HEK293 (cell line): ENCODE measurements at regions not wholly inside any gene's neighbourhood (a gene's known extent, or its start where the extent isn't known, plus 50 kb on each side); places are given as distances from the start of the nearest gene placed in this dataset.

Source experiments
- CTCF ChIA-PET: fragments of 350-600 bp; formaldehyde crosslinking; extraction: SDS; loops from one replicate; lab custom pipeline; 2021; ENCODE audit warnings: antibody characterized with exemption; lab: Yijun Ruan, JAX
- POLR2A ChIA-PET: fragments of 300-600 bp; formaldehyde crosslinking; extraction: SDS; loops from one replicate; lab custom pipeline; 2020; ENCODE audit warnings: antibody characterized with exemption, inconsistent platforms; lab: Yijun Ruan, JAX
- H3K27ac ChIP-seq: fragments of 200-500 bp; sonication (Bioruptor generic); 2 replicates; pipeline ENCODE4 v1.5.1; 2014; ENCODE audit warnings: low read depth, low read length, control low read depth, inconsistent platforms; ENCODE audit errors: extremely low read depth
- H3K36me3 ChIP-seq, 2 experiments: fragments of 200-500 bp in 1 of 2; sonication (Bioruptor generic) in 1 of 2; 1 replicate in 1 of 2; 2 replicates in 1 of 2; pipeline ENCODE4 v1.5.1; 2014 to 2017; ENCODE audit warnings: inconsistent platforms in 2 of 2, low read length in 2 of 2; ENCODE audit not compliant: control insufficient read depth in 2 of 2, insufficient read depth in 1 of 2
- H3K4me1 ChIP-seq: fragments of 200-500 bp; sonication (Bioruptor generic); 2 replicates; pipeline ENCODE4 v1.5.1; 2014; ENCODE audit warnings: mild to moderate bottlenecking, low read length, inconsistent platforms; ENCODE audit not compliant: control insufficient read depth, insufficient read depth
- H3K4me3 ChIP-seq: 2 replicates; pipeline ENCODE4 v1.5.1; 2011; ENCODE audit warnings: low read depth, mild to moderate bottlenecking, control low read depth, low read length, moderate library complexity
- H3K9me3 ChIP-seq: fragments of 200-500 bp; sonication (Bioruptor generic); 2 replicates; pipeline ENCODE4 v1.5.1; 2014; ENCODE audit warnings: low read depth, low read length, inconsistent platforms; ENCODE audit not compliant: control insufficient read depth, insufficient read depth
- INSM2 ChIP-seq: fragments of 450-650 bp; formaldehyde crosslinking; IDR thresholded peaks from 2 replicates; pipeline ENCODE4 v1.5.1; 2016; ENCODE audit warnings: missing biosample characterization, missing genetic modification characterization
- KLF7 ChIP-seq: fragments of 450-650 bp; formaldehyde crosslinking; IDR thresholded peaks from 2 replicates; pipeline ENCODE4 v1.5.1; 2016; ENCODE audit warnings: missing biosample characterization, missing genetic modification characterization, borderline replicate concordance
- KLF8 ChIP-seq: fragments of 450-650 bp; formaldehyde crosslinking; IDR thresholded peaks from 2 replicates; pipeline ENCODE4 v1.5.1; 2016; ENCODE audit warnings: missing biosample characterization, missing genetic modification characterization
- PATZ1 ChIP-seq: fragments of 450-650 bp; formaldehyde crosslinking; IDR thresholded peaks from 2 replicates; pipeline ENCODE4 v1.5.1; 2016; ENCODE audit warnings: missing biosample characterization, missing genetic modification characterization
- SCRT1 ChIP-seq: fragments of 450-650 bp; formaldehyde crosslinking; IDR thresholded peaks from 2 replicates; pipeline ENCODE4 v1.5.1; 2016; ENCODE audit warnings: missing biosample characterization, missing genetic modification characterization, borderline replicate concordance
- SP3 ChIP-seq: fragments of 450-650 bp; formaldehyde crosslinking; IDR thresholded peaks from 2 replicates; pipeline ENCODE4 v1.5.1; 2016; ENCODE audit warnings: missing biosample characterization, missing genetic modification characterization
- TCF7L2 ChIP-seq: IDR thresholded peaks from 2 replicates; pipeline ENCODE4 v1.6.1; 2011; ENCODE audit warnings: low read depth, mild to moderate bottlenecking, inconsistent platforms, low read length, moderate library complexity, borderline replicate concordance
- ZBTB48 ChIP-seq: fragments of 450-650 bp; formaldehyde crosslinking; IDR thresholded peaks from 2 replicates; pipeline ENCODE4 v1.5.1; 2016; ENCODE audit warnings: missing biosample characterization, missing genetic modification characterization
- ZNF10 ChIP-seq: fragments of 450-650 bp; formaldehyde crosslinking; IDR thresholded peaks from 2 replicates; pipeline ENCODE4 v1.5.1; 2017; ENCODE audit warnings: missing biosample characterization, missing genetic modification characterization
- ZNF174 ChIP-seq: fragments of 450-650 bp; formaldehyde crosslinking; IDR thresholded peaks from 2 replicates; pipeline ENCODE4 v1.5.0; 2017; ENCODE audit warnings: missing biosample characterization, mild to moderate bottlenecking, missing genetic modification characterization
- ZNF311 ChIP-seq: fragments of 450-650 bp; formaldehyde crosslinking; IDR thresholded peaks from 2 replicates; pipeline ENCODE4 v1.5.1; 2017; ENCODE audit warnings: missing biosample characterization, missing genetic modification characterization, borderline replicate concordance
- ZNF423 ChIP-seq: fragments of 450-650 bp; formaldehyde crosslinking; IDR thresholded peaks from 2 replicates; pipeline ENCODE4 v1.5.1; 2016; ENCODE audit warnings: missing biosample characterization, missing genetic modification characterization
- ZNF433 ChIP-seq: fragments of 450-650 bp; formaldehyde crosslinking; IDR thresholded peaks from 2 replicates; pipeline ENCODE4 v1.5.1; 2016; ENCODE audit warnings: missing biosample characterization, missing genetic modification characterization, low read depth
- ZNF518A ChIP-seq: fragments of 450-650 bp; formaldehyde crosslinking; conservative IDR thresholded peaks from 2 replicates; pipeline ENCODE4 v1.5.1; 2016; ENCODE audit warnings: low read depth, missing biosample characterization, missing genetic modification characterization
- ZNF626 ChIP-seq: fragments of 450-650 bp; sonication (Bioruptor Pico); formaldehyde crosslinking; IDR thresholded peaks from 2 replicates; pipeline ENCODE4 v1.5.1; 2018; ENCODE audit warnings: missing biosample characterization, missing genetic modification characterization, inconsistent platforms
- ZNF692 ChIP-seq: fragments of 450-650 bp; formaldehyde crosslinking; IDR thresholded peaks from 2 replicates; pipeline ENCODE4 v1.5.1; 2016; ENCODE audit warnings: missing biosample characterization, missing genetic modification characterization
- ZSCAN30 ChIP-seq: fragments of 450-650 bp; IDR thresholded peaks from 2 replicates; pipeline ENCODE4 v1.5.1; 2018; ENCODE audit warnings: missing biosample characterization, mild to moderate bottlenecking, missing genetic modification characterization, moderate library complexity

- TF ChIP-seq TCF7L2 (no peak), SP3 (tag by site-specific recombination) (no peak), ZNF423 (no peak), ZSCAN30 (no peak), PATZ1 (tag by site-specific recombination) (no peak), KLF7 (no peak)
Observed at GRCh38 chr14:44640416-44640815, 133.3 kb upstream of the FSCB start (continued).

GRCh38 chr14:44639781-44640385, 132.8 kb upstream of the FSCB start:
- ChIA-PET POLR2A (no interaction called here), CTCF (no interaction called here)
- Histone ChIP-seq H3K4me3 (no peak overlapping the region), H3K4me1 (no peaks in the 10 kb centered on the region), H3K27ac (no peak overlapping the region), H3K9me3 (no peaks in the 10 kb centered on the region), H3K36me3 (no peaks in the 10 kb centered on the region)
- TF ChIP-seq ZNF692 (no peak), ZNF626 (no peak), ZNF311 (tag by site-specific recombination) (no peak), ZNF10 (tag by site-specific recombination) (no peak), ZNF174 (tag by site-specific recombination) (no peak), ZNF433 (tag by site-specific recombination) (no peak)

- POLR2A ChIA-PET, result no interaction called here
- Histone ChIP-seq H3K4me1 (no peaks in the 10 kb centered on the region), H3K9me3 (no peaks in the 10 kb centered on the region), H3K4me3 (no peak overlapping the region), H3K36me3 (no peaks in the 10 kb centered on the region), H3K27ac (no peak overlapping the region)
- TF ChIP-seq INSM2 (tag by site-specific recombination), result no peak
- no peak for TF ChIP-seq ZBTB48 (tag by site-specific recombination)
- no peak for TF ChIP-seq SCRT1
- CTCF ChIA-PET, result no interaction called here
Observed at GRCh38 chr14:44634692-44635091, 127.6 kb upstream of the FSCB start.

GRCh38 chr14:44626423-44626822, 119.3 kb upstream of the FSCB start:
- Histone ChIP-seq H3K4me3 (no peak overlapping the region), H3K9me3 (no peaks in the 10 kb centered on the region), H3K4me1 (no peaks in the 10 kb centered on the region), H3K27ac (no peak overlapping the region)
- CTCF ChIA-PET, result no interaction called here
- POLR2A ChIA-PET, result no interaction called here
- TF ChIP-seq ZNF518A (tag by site-specific recombination) (no peak), KLF8 (tag by site-specific recombination) (no peak)
- TF ChIP-seq, all 188 proteins: peak for 0
- H3K36me3 ChIP-seq, result no peaks in the 10 kb centered on the region
